Breast epithelium (tissue), 3 donors: ENCODE measurements at regions not wholly inside any gene's neighbourhood (a gene's known extent, or its start where the extent isn't known, plus 50 kb on each side); places are given as distances from the start of the nearest gene placed in this dataset.

Source experiments
- CTCF ChIP-seq, 3 donors: fragments of 450-650 bp; IDR thresholded peaks; one replicate each; pipeline ENCODE4 v1.5.1; 2016 to 2017; ENCODE audit warnings: antibody characterized with exemption in 3 of 3, mild to moderate bottlenecking in 3 of 3, moderate library complexity in 3 of 3
- POLR2A ChIP-seq: fragments of 450-650 bp; IDR thresholded peaks from one replicate; pipeline ENCODE4 v1.6.1; 2016; ENCODE audit warnings: antibody characterized with exemption, mild to moderate bottlenecking, moderate library complexity

DNA sequence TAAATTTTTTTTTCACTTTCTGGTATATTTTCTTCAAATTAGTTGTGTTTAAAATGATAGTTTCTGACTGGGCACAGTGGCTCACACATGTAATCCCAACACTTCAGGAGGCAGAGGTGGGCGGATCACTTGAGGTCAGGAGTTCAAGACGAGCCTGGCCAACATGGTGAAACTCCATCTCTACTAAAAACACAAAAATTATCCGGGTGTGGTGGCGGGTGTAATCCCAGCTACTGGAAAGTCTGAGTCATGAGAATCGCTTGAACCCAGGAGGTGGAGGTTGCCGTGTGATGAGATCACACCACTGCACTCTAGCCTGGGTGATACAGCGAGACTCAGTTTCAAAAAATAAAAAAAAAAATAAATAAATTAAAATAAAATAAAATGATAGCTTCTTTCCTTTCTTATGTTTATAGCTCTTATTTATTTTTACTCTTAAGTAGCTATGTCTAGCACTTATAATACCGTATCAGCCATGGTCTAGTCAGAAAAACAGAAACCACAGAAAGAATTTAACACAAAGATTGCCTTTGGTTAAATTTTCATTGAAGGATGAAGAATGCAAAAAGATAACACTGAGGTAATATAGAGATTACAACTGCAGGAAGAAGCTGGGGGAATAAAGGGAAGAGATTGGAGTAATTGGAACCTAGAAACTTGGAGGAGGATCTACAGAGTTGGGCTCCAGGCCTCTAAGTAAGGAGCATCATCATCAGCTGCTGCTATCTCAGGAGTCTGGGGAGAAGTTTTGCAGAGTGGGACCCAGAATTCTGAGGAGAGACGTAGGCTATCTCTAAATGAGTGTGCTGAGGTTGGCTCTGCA lies 54.7 kb upstream of the MBOAT2 start:
- TF ChIP-seq CTCF (IDR thresholded peaks at IDR 0.05) (no peak), POLR2A (no peak)
